GM19438 (cell line): ENCODE measurements at regions not wholly inside any gene's neighbourhood (a gene's known extent, or its start where the extent isn't known, plus 50 kb on each side); places are given as distances from the start of the nearest gene placed in this dataset.
A peak's percentile ranks its signal among the peaks of the same experiment; 100 is the strongest.

Source experiments
- ATAC-seq: cut with Tn5 transposase; IDR thresholded peaks from one replicate; pipeline ENCODE4 v1.9.1; 2021; ENCODE audit warnings: low read depth; ENCODE audit not compliant: unreplicated experiment

DNA sequence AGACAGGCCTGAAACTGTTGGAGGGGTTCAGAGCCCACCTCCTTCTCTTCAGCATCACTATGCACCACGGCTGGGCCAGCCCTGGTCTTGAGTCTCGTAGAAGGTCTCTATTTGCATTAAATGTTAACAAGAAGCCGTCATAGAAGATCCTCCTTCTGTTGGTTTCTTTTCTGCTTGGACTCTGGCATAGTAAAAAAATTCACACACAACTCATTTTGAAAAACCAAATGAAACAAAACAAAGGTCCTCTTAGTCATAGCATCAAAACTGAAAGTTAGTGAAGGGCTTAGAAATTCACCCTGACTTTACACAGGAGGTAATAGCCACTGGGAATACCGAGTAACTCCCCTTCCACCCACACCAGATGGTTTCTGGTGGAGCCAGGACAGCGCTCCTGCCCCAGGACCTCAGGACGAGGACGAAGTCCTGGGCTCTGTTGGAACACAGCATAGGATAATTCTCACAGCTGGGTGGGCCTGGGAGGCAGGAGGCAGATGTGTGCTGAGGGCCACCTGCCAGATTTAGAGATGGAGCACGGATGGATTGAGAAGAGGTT is 248.4 kb upstream of the KLF6 start:
- ATAC-seq = peak; percentile 84

DNA sequence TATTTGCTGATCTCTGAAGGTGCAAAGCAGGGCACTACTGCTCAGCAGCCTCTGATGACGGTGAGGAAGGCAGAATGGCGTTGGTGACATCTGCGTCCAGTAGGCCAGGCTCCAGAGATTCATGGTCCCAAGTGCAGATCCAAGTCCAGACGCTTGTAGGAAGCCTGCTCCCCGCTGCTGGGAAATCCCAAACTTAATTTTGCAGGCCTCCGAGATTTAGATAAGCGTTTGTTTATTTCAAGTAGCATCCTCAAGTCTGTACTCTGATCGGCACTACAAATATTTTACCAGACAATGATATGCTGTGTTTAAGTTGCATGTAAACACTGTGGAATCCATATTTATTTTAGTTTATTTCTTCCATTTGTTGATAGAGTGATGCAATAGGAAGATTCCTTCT is 244.9 kb upstream of the KLF6 start:
- no peak for ATAC-seq

DNA sequence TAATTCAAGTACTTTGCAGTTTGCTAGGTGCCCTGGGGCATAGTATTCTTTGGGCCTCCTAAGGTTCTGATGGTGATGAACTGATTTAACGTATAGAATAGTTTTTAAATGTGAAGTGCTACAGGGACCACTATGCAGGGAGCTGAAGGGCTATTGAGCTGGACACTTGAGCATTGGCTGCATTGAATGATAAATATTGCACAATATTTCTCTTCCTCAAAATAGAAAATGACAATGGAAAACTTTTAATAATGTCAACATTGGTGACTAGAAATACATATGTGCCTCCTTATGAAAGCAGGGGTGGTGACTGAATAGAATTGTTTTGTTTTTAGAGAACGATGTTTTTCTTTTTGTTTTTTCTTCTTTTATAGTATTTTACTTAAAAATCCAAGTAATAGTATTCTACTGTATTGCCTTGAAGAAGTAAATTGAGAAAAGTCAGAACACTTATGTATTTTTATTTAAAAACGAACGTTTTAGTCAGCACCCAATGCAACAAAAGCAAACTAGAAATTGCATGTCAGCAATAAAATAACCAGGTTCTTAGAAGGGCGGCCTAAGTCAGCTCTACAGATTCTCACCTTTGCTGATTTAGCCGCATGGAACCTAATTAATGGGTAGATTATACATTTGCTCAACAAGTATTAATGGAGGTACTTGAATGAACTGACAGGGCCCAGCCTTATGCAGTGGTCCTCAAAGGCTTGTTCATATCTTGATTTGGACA is 244.0 kb upstream of the KLF6 start:
- no peak for ATAC-seq

DNA sequence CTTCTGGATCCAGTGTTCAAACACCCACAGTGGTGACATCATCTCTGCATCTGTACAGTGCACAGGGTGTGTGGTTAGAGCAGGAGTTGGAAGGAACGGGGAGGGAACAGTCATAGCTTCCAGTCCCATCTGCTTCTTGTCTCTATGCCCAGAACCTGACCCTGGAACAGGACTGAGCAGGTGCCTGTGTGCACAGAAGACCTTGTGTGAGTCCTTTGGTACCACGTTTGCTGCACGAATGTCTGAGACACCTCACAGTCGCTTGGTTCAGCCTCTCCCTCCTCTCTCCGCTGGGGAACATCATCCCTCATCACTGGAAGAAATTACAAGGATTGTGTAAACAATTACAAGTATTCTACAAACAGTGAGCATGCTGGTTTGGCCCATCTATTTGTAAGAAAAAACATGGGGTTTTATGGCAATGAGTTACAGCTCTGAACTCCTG is 243.0 kb upstream of the KLF6 start:
- no peak for ATAC-seq

DNA sequence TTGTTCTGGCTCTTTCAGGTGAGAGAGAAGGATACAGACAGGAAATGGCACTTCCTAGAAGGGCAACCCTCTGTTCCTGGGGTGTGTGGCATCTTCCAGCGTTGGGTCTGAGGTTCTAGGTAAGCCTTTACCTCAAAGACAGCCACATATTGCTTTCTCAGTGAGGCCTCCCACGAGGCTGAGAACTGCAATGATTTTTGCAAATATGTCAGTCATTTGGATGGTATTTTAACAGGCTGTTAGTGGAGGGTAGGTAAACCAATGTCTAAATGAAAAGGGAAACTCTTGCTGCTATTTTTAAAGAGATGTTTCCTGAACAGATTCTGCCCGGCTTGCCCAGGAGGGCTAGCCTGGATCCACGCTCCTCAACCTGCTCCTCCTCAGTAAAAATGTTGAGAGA is 240.3 kb upstream of the KLF6 start:
- ATAC-seq = no peak

DNA sequence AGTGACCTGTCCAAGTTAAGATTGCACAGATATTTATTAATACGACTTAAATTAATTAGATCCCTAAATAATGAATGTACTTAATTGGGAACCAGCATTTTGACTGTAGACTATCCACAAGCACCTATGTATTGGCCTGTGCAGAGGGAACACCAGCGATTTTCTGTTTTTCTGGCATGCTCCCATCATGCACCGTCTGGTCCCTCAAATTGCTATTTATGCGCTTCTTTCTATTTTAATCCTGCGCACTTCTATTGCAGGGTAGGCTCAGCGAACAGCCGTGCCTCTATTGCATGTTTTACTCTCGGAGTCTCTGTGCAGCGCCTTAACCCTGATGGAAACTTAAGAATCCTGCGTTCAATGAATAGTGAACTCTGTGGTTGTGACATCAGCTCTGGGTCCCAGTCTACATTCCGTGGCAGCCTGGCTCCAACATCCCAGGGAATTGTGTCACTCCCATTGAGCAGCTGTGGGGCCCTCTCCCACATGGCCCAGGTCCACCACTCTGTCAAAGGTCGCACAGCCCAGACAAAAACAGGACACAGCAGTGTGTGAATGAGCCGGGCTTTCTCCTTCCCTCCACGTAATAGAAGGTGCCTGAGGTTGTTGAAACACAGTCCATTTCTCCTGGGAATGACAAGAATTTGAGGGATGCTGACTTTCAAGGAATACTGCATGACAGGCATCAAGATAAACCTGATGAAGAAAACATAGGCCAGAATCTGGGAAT is 239.7 kb upstream of the KLF6 start:
- no peak for ATAC-seq

DNA sequence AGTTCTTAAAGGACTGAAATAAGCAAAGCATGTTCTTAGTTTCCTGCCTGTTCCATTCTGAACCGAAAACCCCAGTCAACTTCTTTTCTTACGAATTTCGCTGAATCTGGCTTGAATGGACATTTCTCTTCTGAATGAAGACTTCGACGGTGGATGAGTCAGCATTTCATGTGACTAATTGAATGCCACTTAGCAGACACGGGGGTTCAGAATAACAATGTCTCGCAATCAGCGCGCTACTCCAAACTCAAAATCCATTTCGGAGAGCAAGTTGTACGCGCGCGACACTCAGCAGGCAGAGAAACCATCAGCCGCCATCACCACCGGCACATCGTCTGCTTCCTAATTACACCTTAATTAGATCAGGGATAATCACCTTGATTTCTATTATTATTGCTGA is 239.0 kb upstream of the KLF6 start:
- ATAC-seq = no peak

DNA sequence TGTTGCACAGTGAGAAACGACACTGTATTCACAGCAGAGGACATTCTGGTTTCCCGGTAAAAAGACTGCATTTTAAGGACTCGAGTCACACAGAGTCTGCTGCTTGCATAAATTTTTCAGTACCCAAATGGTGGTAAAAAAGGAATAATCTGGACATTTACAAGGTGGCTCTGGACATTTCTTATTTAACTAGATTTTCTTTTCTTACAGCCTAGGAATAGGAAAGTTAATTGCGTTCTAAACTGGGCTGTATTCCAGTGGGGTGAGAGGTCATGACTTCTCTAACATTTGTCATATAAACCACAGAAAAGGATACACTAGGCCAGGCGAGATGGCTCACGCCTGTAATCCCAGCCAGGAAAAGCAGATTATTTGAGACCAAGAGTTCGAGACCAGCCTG is 237.5 kb upstream of the KLF6 start:
- no peak for ATAC-seq

DNA sequence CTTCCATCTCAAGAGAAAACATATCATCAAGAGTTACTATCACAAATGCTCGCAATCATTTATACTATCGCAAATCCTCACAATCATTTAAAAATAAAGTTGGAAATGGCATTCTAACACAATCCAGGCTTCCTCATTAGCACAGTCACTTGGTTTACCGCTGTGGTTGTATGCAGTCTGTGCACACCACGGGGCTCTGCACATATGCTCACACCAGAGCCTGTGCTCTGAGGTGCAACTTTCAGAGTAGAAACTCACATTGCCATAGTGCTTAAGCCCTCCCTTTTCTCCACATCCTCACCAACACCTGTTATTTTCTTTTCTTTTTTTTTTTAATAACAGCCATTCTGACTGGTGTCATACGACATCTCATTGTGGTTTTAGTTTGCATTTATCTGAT is 235.6 kb upstream of the KLF6 start:
- ATAC-seq = no peak

DNA sequence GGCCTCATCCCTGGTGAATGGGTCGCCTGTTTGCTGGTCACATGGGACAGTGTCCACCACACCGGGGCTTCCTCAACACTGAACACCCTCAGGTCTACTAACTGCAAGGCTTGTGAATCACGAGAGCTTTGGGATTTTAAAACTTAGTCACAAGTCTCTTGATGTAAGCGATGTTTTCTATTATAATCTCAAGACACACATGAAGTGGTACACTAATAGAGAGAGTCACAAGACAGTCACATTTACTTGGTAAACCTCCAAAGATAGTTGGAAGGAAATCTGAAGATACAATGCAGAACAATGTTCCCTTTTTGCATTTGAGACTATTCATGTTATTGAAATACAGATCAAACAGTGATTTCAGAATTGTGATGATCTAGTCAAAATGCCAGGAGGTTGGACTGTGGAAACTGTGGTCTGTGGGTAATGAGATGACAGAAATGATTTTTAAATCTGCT is 233.1 kb upstream of the KLF6 start:
- ATAC-seq = no peak

DNA sequence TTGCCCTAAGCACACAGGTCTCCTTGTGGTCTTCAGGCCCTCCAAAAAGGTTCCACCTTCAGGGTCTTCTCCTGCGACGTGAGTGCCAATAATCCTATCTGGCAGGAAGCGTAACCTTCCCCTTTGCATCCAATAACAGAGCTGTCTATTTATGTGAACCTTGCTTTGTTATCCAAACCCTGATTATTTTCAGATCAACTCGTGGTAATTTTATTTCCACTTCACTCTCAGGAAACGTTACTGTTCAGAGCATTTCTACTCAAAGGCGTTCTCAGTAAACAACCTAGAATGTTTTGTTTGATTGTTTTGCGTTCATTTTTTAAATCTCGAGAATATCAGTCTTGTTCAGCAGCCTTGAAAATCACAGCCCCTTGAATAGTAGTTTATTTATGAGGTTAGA is 232.3 kb upstream of the KLF6 start:
- no peak for ATAC-seq

DNA sequence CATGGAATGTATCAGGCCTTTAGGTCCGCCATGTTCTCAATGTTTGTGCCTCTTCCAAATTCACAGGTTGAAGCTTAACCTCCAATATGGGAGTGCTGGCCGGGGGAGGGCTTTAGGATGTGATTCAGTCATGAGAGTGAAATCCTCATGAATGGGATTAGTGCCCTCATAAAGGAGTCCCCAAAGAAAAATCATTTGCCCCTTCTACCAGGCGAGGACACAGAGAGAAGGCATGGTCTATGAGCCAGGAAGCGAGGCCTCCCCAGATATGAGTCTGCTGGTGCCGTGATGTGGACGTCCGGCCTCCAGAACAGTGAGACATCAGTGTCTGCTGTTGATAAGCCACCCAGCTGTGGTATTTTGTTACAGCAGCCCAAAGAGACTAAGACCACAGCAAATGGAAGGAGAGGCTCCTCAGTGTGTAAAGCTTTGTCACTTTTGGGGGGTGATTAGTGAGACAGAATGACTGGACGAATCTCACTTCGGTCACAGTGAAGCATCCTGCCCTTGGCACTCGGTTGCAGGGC is 231.3 kb upstream of the KLF6 start:
- ATAC-seq = no peak

DNA sequence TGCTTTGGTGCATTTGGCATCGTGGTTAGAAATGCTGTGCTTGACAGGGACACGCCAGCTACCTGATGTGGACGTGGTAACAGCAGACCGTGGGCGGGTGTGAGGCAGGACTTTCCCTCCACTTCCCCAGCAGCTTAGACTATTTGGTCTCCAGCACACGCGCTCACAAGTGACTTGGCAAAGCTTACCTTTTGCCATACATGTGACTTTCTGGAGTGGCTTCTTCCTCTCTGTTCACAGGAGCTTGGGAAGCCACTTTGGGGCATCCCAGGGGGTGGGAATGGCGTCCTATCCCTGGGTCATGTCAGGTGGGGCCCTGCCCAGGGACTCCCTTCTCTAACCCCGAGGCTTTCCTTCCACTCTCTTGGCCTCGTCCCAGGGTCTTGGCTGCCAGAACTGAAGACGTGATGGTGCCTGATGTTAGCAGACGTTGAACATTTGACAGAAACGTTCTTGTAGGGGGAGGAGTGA is 228.7 kb upstream of the KLF6 start:
- ATAC-seq = no peak

DNA sequence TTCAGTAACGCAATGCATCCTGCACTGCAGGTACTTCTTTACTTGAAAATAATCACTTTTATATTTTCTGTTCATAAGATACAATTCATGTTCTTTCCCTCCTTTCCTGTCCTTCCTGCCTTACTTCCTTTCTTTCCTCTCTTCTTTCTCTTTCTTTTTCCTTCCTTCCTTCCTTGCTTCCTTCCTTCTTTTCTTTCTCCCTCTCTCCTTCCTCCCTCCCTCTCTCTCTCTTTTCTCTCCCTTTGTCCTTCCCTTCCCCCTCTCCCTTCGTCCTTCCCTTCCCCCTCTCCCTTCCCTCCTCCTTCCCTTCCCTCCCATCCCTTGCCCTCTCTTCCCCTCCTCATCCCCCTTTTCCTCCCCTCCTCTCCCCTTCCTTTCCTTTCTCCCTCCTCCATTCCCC is 227.8 kb upstream of the KLF6 start:
- no peak for ATAC-seq

DNA sequence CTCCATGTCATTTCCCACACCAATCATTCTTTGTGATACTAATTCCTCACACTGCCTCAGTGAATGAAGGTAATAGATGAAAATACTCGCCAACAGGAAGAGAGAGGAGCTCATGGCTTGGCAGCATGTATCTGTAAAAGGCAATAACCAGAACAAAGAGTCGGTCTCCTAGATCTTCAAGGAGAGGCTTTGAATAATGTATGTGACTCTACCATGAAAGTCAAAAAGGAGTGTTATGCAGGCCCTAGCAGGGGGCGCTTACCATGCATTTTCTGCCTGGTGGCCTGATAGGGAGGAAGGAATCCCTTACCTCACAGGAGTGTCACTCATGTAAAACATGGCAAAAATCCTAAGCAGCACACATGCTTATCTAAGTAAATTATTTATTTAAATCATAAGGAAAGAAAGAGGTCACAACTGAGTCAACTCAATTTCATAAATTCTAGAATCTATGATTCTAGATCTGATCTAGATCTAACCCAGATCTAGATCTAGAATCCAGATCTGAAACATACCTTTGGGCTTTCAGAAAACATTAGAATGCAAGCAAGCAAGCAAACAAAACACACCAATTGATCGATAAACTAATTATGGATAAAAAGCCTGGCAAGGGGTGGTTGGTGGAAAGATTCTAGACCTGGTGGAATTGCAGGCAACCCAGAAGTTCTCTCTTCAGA is 226.3 kb upstream of the KLF6 start:
- no peak for ATAC-seq

DNA sequence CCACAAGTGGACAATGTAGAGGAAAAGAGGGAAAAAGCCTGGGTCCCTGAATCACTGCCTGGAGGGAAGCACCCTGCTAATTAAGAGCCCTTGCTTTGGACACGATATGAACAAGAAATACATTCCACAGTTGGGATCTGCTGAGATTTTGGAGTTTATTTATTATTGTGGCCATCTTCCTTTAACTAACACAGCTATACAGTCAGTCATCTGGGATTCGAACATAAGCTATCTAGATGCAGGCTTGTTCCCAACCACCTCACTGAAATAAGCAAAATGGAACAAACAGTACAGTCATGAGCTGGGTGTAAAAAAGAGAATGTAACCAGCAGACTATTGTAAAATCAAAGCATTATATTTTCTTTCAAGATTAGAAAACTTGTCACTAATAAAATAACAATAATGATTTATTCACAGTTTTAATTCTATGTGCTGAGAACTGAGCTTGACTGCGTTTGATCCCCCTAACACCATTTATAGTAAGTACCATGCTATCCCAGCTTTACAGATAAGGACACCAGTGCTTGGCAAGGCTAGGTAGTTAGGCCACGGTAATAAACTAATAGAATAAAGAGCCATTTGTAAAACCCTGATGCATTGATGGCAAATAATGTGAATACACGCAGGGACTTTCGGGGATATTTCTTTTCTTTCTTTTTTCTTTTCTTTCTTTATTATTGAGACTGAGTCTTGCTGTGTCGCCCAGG is 223.8 kb upstream of the KLF6 start:
- no peak for ATAC-seq

DNA sequence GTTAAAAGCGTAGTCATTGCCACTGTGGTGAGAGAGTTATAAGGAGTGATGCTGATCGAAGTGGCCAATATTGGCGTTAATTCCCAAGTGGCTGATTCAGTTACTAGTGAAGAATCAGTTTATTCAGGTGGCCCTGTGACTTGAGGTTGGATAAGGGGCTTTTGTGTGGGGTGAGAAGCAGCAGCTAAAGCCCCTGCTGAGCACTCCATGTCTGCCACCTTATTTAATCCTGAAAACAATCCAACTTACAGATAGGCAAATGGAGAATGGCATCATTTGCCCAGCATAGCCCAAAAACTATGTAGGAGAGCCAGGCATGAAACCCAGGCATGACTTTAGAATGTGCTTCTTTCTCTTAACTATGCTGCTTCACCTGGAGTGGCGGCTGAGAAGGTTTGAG is 222.8 kb upstream of the KLF6 start:
- no peak for ATAC-seq

DNA sequence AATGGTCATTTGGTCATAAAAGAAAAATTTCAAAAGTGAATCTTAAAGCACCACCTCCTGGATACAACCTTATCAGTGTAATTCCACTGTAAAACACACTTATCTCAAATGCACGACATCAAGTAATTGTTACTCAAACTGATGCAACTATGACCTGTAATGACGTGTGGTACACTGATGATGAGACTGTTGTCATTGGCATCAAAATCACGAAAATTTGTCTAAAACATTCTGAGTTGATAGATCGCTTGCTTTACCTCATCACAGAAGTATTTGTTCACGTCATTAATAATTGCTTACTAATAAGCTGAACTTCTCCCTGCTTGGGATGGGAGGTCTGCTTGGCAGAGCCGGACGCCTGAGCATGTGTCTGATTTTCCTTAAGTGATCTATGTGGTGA is 221.8 kb upstream of the KLF6 start:
- no peak for ATAC-seq

DNA sequence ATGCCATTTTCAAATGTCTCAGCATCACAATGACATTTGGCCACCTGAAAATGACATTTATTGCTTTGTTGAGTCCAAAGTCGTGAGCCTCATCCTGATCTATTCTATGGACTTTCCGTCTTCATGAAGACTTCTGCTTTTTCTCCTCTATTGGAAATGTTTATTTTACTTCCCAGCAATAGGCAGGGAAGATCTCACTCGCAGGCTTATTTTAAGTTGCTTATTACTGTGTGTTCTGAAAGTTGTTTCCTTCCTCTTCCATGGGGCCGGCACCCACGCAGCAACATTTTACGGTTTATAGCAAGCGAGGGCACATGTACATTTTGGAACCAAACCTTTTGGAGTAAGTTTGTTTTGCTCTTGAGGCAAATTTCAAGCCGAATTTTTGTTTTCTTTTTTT is 221.0 kb upstream of the KLF6 start:
- ATAC-seq = no peak

DNA sequence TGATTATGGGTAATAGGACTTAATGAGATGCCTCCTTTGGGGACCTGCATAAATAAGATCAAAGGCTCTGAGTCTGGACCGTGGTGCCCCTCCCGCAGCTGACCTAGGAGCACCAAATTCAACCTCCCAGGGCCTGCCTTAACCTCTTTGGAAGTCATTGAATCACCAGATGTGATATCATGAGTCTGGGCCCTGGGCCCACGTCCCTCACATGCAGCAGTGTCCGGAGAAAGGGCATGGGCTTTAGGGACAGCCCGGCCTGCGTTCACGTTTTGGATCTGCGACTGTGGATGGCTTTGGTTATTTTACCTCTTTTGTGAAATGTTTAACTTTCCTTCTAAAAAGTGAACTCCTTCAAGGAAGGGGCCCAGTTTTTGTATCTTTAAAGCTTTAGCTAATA is 220.0 kb upstream of the KLF6 start:
- ATAC-seq = no peak
